GM12891 (cell line): ENCODE measurements at regions not wholly inside any gene's neighbourhood (a gene's known extent, or its start where the extent isn't known, plus 50 kb on each side); places are given as distances from the start of the nearest gene placed in this dataset.
"Not testable (repeated sequence)": the region's sequence is repeated elsewhere in the genome, so short reads cannot be mapped to it uniquely, and the experiment has no call there.

Experiments used
- DNase-seq: peaks from one replicate; pipeline ENCODE4 v3.0.0; 2011; ENCODE audit warnings: low spot score; ENCODE audit not compliant: insufficient read length
- FAIRE-seq: peaks from 2 replicates; lab custom pipeline; 2011; peaks lifted over from hg19 to GRCh38; lab: Jason Lieb, UNC
- PAX5 ChIP-seq: IDR thresholded peaks from 2 replicates; pipeline ENCODE4 v1.6.1; 2011; ENCODE audit warnings: low read length, moderate library complexity, mild to moderate bottlenecking; ENCODE audit not compliant: insufficient read depth, severe bottlenecking
- POLR2A ChIP-seq: IDR thresholded peaks from 2 replicates; pipeline ENCODE4 v1.6.1; 2011; ENCODE audit warnings: low read depth, low read length, control low read depth
- POLR2AphosphoS5 ChIP-seq: IDR thresholded peaks from 2 replicates; pipeline ENCODE4 v1.6.1; 2011; ENCODE audit warnings: low read depth, low read length, control low read depth
- POU2F2 ChIP-seq: IDR thresholded peaks from 2 replicates; pipeline ENCODE4 v1.6.1; 2011; ENCODE audit warnings: low read depth, mild to moderate bottlenecking, control low read depth, low read length, moderate library complexity
- SPI1 ChIP-seq: IDR thresholded peaks from 2 replicates; pipeline ENCODE4 v1.6.1; 2011; ENCODE audit warnings: low read depth, low read length, control low read depth
- TAF1 ChIP-seq: IDR thresholded peaks from 2 replicates; pipeline ENCODE4 v1.6.1; 2011; ENCODE audit warnings: low read depth, low read length, control low read depth

DNA sequence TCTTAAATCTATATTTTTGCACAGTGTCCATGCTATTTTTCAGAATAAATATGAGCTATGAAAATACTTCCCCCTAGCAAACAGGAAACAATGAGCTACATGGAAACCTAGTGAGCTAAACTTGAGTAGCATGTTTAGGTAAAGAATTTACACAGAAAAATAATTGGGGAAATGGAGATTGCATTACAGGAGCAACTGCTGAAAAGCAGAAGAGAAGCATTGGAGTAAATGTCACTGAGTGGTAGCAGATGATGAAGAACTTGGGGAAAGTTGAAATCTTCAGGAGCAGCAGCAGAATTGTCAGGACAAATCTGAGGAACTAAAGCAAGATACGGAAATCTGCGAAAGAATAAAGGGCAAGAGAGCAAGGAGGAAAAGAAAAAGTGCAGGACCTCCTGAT is 610.3 kb downstream of the TLE1 start:
- FAIRE-seq (no peak), DNase-seq (no peak)
- TF ChIP-seq PAX5, result no peak
- TF ChIP-seq SPI1, result no peak
- TF ChIP-seq POU2F2, result no peak
- TF ChIP-seq POLR2AphosphoS5, result no peak
- TF ChIP-seq POLR2A, result no peak
- no peak for TF ChIP-seq TAF1

- FAIRE-seq (no peak), DNase-seq (no peak)
- no peak for TF ChIP-seq PAX5
- no peak for TF ChIP-seq SPI1
These were observed 610.8 kb downstream of the TLE1 start for GRCh38 chr9:81078555-81078954.

DNA sequence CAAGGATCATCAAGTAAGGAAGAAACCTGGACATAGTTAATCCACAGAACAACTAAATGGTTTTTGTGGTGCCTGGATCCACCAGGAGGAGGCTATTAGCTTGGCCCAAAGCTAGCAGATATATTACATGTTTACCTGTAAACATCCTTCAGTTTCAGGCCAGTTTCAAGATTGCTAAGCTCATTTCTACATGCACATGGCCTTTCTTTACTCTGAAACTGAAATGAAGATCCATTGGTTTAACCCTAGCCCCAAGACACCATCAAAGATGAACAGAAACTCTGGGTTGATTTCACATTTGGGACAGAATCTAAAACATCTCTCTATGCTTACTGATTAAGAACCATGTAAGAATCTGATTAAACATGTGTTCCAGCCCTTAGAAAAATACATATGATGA is 611.8 kb downstream of the TLE1 start:
- TF ChIP-seq POLR2AphosphoS5, result no peak
- no peak for TF ChIP-seq POU2F2
- no peak for TF ChIP-seq TAF1
- TF ChIP-seq PAX5, result no peak
- TF ChIP-seq POLR2A, result no peak

GRCh38 chr9:81076131-81076530 is 613.2 kb downstream of the TLE1 start:
- no peak for DNase-seq
- TF ChIP-seq POLR2AphosphoS5, result no peak
- no peak for TF ChIP-seq TAF1
- TF ChIP-seq PAX5, result no peak
- no peak for TF ChIP-seq POLR2A
- TF ChIP-seq POU2F2, result no peak
- no peak for FAIRE-seq

More for the DNA sequence above, 611.8 kb downstream of the TLE1 start:
- no peak for DNase-seq
- FAIRE-seq, result no peak

DNA sequence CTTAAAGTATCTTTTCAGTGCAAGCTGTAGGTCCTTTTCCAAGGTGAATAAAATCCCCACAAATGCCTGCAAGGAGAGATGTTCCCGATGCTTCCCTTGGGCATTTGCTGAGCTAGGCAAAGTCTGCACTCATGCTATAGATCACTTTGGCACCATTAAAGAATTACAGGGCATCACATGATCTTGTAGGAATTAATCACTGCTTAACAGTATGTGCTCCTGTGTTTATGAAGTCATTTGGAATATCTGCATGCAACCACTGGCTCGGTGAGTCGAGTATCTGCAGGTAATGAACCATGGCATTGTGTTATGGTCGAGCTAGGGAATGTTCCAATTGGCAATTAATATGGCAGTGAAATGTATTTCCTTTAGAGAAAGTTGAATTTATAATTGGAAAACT is 615.1 kb downstream of the TLE1 start:
- TF ChIP-seq POLR2AphosphoS5, result no peak
- TF ChIP-seq PAX5, result no peak
- TF ChIP-seq TAF1, result no peak
- TF ChIP-seq POU2F2, result no peak
- no peak for TF ChIP-seq POLR2A
- TF ChIP-seq SPI1, result no peak
- FAIRE-seq (no peak), DNase-seq (no peak)

- FAIRE-seq (no peak), DNase-seq (no peak)
- TF ChIP-seq POLR2AphosphoS5, result no peak
These were observed 615.5 kb downstream of the TLE1 start for GRCh38 chr9:81073821-81074220.

DNA sequence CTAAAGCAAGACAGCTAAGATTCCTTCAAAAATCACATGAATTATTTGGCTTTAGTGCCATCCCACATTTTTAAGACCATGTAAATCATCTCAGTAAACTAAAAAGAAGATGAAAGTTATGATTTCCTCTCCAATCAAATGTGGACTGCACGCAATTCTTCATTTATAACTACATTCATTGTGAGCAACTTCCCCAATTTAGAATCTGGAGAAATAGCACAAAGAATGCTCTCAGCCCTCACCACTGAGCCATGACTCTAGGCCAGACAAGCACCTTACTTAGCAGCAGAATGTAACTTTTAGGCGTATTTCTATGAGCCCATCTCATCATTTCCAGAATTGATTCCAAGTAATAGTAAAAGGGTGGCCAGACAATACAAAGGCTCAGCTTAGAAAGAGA is 616.6 kb downstream of the TLE1 start:
- DNase-seq, result no peak
- TF ChIP-seq PAX5 (no peak), SPI1 (no peak), TAF1 (no peak), POLR2A (no peak), POU2F2 (no peak), POLR2AphosphoS5 (no peak)
- FAIRE-seq, result no peak

- no peak for FAIRE-seq
- TF ChIP-seq POLR2AphosphoS5 (no peak), SPI1 (no peak), POLR2A (no peak), POU2F2 (no peak), TAF1 (no peak), PAX5 (no peak)
These were observed 618.2 kb downstream of the TLE1 start for GRCh38 chr9:81071108-81071507.

GRCh38 chr9:81070689-81071088 is 618.7 kb downstream of the TLE1 start:
- TF ChIP-seq PAX5 (no peak), POLR2A (no peak), SPI1 (no peak), POLR2AphosphoS5 (no peak), POU2F2 (no peak), TAF1 (no peak)
- no peak for FAIRE-seq
- no peak for DNase-seq

More at GRCh38 chr9:81071108-81071507, 618.2 kb downstream of the TLE1 start:
- DNase-seq, result no peak

GRCh38 chr9:81069923-81070322 is 619.4 kb downstream of the TLE1 start:
- FAIRE-seq (no peak), DNase-seq (no peak)
- TF ChIP-seq TAF1 (no peak), POLR2AphosphoS5 (no peak), SPI1 (no peak), POLR2A (no peak), PAX5 (no peak), POU2F2 (no peak)

DNA sequence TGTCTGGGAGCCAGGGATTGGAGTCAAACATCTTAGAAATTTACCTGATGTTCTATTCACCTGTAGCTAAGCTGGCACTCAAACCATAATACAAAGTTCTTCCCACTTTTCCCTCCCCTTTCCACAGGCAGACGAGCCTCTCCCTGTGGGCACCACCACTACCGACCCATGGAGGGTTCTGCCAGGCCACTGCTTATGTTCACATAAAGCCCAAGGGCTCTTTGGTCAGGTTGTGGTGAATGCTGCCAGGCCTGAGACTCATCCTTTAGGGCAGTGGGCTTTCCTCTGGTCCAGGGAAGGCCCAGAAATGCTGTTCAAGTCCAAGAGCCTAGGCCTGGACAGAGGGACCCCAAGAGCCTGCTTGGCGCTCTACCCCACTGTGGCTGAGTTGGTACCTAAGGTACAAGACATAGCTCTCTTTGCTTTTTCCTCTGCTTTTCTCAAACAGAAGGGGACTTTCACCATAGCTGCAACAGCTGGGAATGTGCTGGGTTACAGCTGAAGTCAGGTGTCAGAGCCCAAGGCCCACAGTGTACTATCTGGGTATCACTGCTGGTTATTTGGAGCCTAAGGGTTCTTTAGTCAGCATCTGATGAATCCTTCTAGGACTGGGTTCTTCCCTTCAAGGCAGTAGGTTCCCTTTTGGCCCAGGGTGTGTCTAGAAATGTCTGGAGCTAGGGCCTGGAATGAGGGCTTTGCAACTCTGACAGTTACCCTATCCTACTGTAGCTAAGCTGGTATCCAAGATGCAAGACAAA is 620.1 kb downstream of the TLE1 start:
- FAIRE-seq (no peak), DNase-seq (no peak)
- TF ChIP-seq POLR2A, result no peak
- no peak for TF ChIP-seq POU2F2
- TF ChIP-seq SPI1, result no peak
- no peak for TF ChIP-seq PAX5
- TF ChIP-seq POLR2AphosphoS5, result no peak

DNA sequence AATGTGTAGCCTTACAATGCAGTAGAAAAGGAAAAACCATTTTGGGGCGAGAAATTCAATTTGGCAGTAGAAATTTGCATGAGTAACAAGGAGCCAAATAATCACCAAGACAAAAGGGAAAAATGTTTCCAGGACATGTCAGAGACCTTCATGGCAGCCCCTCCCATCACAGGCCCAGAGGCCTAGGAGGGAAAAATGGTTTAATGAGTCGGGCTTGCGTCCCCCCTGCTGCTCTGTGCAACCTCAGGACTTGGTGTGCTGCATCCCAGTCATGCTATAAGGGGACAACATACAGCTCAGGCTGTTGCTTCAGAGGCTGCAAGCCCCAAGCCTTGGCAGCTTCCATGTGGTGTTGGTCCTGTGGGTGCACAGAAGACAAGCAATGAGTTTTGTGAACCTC is 626.4 kb downstream of the TLE1 start:
- not testable (repeated sequence) for FAIRE-seq, DNase-seq
